ENCODE measurements at regions not wholly inside any gene's neighbourhood (a gene's known extent, or its start where the extent isn't known, plus 50 kb on each side); places are given as distances from the start of the nearest gene placed in this dataset.

DNA sequence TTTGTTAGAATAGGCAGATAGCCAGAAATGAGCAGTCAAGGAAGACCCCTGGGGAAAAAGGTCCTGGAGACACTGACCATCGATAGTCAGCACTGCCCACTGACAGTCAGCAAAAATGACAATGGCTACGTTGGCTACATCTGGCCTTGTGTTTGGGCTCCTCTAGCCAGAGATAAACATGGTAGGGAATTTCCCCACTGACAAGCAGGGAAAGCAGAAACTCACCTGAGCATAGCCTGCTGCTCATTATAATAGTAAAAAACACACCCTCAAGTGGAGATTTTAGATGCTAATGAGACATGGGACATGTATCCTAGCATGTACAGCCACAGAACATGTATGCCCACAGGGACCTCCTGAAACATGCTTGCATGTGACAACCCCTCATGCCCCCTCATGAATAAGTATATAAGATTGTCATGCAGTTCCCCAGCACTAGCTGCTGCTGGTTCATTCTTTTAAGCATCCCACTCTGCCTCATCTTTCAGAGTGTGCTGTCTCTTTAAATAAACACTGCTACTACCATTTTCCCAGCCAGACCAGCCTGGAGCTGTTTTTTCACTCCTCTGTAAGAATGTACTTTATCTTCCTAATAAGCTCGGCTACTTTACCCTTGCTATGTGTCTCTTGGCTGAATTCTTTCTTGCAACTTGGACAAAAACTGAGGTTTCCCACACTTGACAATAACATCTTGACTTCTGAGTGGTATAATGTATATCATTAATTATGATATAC is 550.1 kb upstream of the CDH8 start:
- no peak overlapping the region for H3K27ac ChIP-seq
- H3K4me3 ChIP-seq, result no peak overlapping the region
- no peak for DNase-seq
- H3K36me3 ChIP-seq, result no peaks in the 10 kb centered on the region
- ATAC-seq, result no peak
- WGBS, 2 donors, result 49 to 61% methylated on average over 3 of the region's 3 CpGs
- no peaks in the 10 kb centered on the region for H3K4me1 ChIP-seq
- no peak for FAIRE-seq
- no peaks in the 10 kb centered on the region for H3K9me3 ChIP-seq
- intact Hi-C loops (cut with DNase I), result no loop called here
- TF ChIP-seq, protein P1, sequence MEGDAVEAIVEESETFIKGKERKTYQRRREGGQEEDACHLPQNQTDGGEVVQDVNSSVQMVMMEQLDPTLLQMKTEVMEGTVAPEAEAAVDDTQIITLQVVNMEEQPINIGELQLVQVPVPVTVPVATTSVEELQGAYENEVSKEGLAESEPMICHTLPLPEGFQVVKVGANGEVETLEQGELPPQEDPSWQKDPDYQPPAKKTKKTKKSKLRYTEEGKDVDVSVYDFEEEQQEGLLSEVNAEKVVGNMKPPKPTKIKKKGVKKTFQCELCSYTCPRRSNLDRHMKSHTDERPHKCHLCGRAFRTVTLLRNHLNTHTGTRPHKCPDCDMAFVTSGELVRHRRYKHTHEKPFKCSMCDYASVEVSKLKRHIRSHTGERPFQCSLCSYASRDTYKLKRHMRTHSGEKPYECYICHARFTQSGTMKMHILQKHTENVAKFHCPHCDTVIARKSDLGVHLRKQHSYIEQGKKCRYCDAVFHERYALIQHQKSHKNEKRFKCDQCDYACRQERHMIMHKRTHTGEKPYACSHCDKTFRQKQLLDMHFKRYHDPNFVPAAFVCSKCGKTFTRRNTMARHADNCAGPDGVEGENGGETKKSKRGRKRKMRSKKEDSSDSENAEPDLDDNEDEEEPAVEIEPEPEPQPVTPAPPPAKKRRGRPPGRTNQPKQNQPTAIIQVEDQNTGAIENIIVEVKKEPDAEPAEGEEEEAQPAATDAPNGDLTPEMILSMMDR (IDR thresholded peaks at IDR 0.05), result no peak
- H3K27me3 ChIP-seq, result no peaks in the 10 kb centered on the region

GRCh38 chr16:62585041-62585545 is 548.9 kb upstream of the CDH8 start:
- ATAC-seq (no peak), FAIRE-seq (no peak), DNase-seq (no peak)
- no peak overlapping the region for H3K4me3 ChIP-seq
- intact Hi-C loops (cut with DNase I), result no loop called here
- TF ChIP-seq, protein P1 (IDR thresholded peaks at IDR 0.05), result no peak
- H3K36me3 ChIP-seq, result no peaks in the 10 kb centered on the region
- no peak overlapping the region for H3K27ac ChIP-seq
- no peaks in the 10 kb centered on the region for H3K4me1 ChIP-seq
- WGBS, 2 donors, result 41 to 59% methylated on average over 2 of the region's 2 CpGs
- no peaks in the 10 kb centered on the region for H3K27me3 ChIP-seq
- no peaks in the 10 kb centered on the region for H3K9me3 ChIP-seq

DNA sequence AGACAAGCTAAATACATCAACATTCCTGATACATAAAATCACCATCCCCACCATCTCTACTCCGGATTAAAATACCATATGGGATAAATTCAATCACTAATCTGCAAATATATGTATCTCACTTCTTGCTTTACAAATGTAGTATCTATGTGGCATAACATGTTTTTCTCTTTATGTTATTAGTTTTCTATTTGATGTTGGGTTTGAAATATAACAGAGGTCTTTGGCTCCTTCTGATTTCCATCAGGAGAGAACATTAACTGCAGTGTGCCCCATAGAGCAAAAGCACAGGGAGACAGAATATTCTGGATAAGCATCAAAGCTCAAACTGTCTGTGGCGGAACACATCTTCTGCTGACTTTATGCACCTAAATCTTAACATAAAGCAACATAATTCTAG is 547.2 kb upstream of the CDH8 start:
- H3K4me1 ChIP-seq, result no peaks in the 10 kb centered on the region
- WGBS, 2 donors, result 57 to 60% methylated on average over 2 of the region's 2 CpGs
- no peak overlapping the region for H3K4me3 ChIP-seq
- no peaks in the 10 kb centered on the region for H3K9me3 ChIP-seq
- no peak for DNase-seq
- TF ChIP-seq, protein P1 (IDR thresholded peaks at IDR 0.05), result no peak
- intact Hi-C loops (cut with DNase I), result no loop called here
- H3K27ac ChIP-seq, result no peak overlapping the region
- no peak for FAIRE-seq
- H3K36me3 ChIP-seq, result no peaks in the 10 kb centered on the region
- no peak for ATAC-seq
- H3K27me3 ChIP-seq, result no peaks in the 10 kb centered on the region

GRCh38 chr16:62573466-62573865 is 537.2 kb upstream of the CDH8 start:
- no peaks in the 10 kb centered on the region for H3K4me1 ChIP-seq
- intact Hi-C loops (cut with DNase I), result no loop called here
- H3K4me3 ChIP-seq, result no peak overlapping the region
- no peak for DNase-seq
- TF ChIP-seq, protein P1 (IDR thresholded peaks at IDR 0.05), result no peak
- no peak for FAIRE-seq
- H3K27ac ChIP-seq, result no peak overlapping the region
- H3K9me3 ChIP-seq, result no peaks in the 10 kb centered on the region
- H3K27me3 ChIP-seq, result no peaks in the 10 kb centered on the region
- no peaks in the 10 kb centered on the region for H3K36me3 ChIP-seq
- ATAC-seq, result no peak
- WGBS, 2 donors, result 70 to 81% methylated on average over 1 of the region's 1 CpG

DNA sequence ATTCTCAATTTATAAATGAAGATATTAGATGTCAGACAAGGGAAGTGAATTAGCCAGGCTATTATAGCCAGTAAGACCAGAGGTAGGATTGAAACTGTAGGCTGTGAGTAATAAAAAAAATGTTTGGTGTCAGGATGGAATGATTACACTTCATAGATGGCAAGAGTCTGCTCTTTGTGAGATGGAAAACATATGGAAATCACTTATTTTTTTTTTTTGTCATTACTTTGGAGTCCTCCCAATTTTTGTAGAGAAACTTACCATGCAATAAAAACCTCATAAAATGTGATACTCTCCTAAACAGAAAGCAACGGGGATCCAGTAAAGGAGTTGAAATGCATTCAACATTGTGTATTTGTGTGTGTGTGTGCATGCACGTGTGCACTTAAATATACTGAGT is 532.7 kb upstream of the CDH8 start:
- no peaks in the 10 kb centered on the region for H3K36me3 ChIP-seq
- H3K27me3 ChIP-seq, result no peaks in the 10 kb centered on the region
- ATAC-seq (no peak), FAIRE-seq (no peak), DNase-seq (no peak)
- no peaks in the 10 kb centered on the region for H3K9me3 ChIP-seq
- no peaks in the 10 kb centered on the region for H3K4me1 ChIP-seq
- no peak overlapping the region for H3K27ac ChIP-seq
- TF ChIP-seq, protein P1 (IDR thresholded peaks at IDR 0.05), result no peak
- H3K4me3 ChIP-seq, result no peak overlapping the region
- intact Hi-C loops (cut with DNase I), result no loop called here
- 55 to 75% methylated on average over 2 of the region's 2 CpGs for WGBS, 2 donors

Data from pancreas (tissue), 10 donors.